WTC11 (cell line): ENCODE measurements at regions not wholly inside any gene's neighbourhood (a gene's known extent, or its start where the extent isn't known, plus 50 kb on each side); places are given as distances from the start of the nearest gene placed in this dataset.

Source experiments
- ATAC-seq: fragments of 200-7000 bp; cut with Tn5 transposase; 2 replicates; pipeline ENCODE4 v1.10.0; 2021; ENCODE audit warnings: mild to moderate bottlenecking, moderate library complexity
- CTCF ChIA-PET: fragments of 300-600 bp; sonication (Branson Sonifier 250); formaldehyde crosslinking; loops from one replicate; lab custom pipeline; 2021; ENCODE audit warnings: antibody characterized with exemption; lab: Charles Lee
- POLR2A ChIA-PET: fragments of 350-600 bp; sonication (Branson Sonifier 250); formaldehyde crosslinking; loops from one replicate; lab custom pipeline; 2021; ENCODE audit warnings: antibody characterized with exemption; lab: Charles Lee
- DNase-seq: peaks from one replicate; pipeline ENCODE4 v3.0.0; 2021; ENCODE audit warnings: low spot score
- H3K27ac Mint-ChIP-seq: 2 replicates; pipeline ENCODE4 v1.8.0; 2021; ENCODE audit warnings: mixed read lengths
- H3K27me3 Mint-ChIP-seq: 2 replicates; pipeline ENCODE4 v1.8.0; 2021; ENCODE audit warnings: low read depth, mild to moderate bottlenecking, moderate library complexity, mixed read lengths
- H3K36me3 Mint-ChIP-seq: 2 replicates; pipeline ENCODE4 v1.8.0; 2021; ENCODE audit warnings: mixed read lengths
- H3K4me1 Mint-ChIP-seq: 2 replicates; pipeline ENCODE4 v1.8.0; 2022; ENCODE audit warnings: mixed read lengths
- H3K4me3 Mint-ChIP-seq: 2 replicates; pipeline ENCODE4 v1.8.0; 2021; ENCODE audit warnings: mild to moderate bottlenecking, moderate library complexity, mixed read lengths
- H3K9me3 Mint-ChIP-seq: 2 replicates; pipeline ENCODE4 v1.8.0; 2021; ENCODE audit warnings: mixed read lengths
- EMX1 ChIP-seq: fragments of 250-450 bp; sonication (Bioruptor Pico); IDR thresholded peaks from 2 replicates; pipeline ENCODE4 v1.8.0; 2021; ENCODE audit warnings: mild to moderate bottlenecking
- ERG ChIP-seq: fragments of 250-450 bp; sonication (Bioruptor Pico); IDR thresholded peaks from 2 replicates; pipeline ENCODE4 v1.8.0; 2021; ENCODE audit warnings: mild to moderate bottlenecking
- ESRRA ChIP-seq: sonication (generic); formaldehyde crosslinking; IDR thresholded peaks from 2 replicates; pipeline ENCODE4 v1.8.1; 2022; ENCODE audit warnings: mild to moderate bottlenecking, missing genetic modification reagents, borderline replicate concordance
- FOXJ3 ChIP-seq: sonication (generic); formaldehyde crosslinking; IDR thresholded peaks from 2 replicates; pipeline ENCODE4 v1.9.0; 2021; ENCODE audit warnings: missing genetic modification reagents, mild to moderate bottlenecking, borderline replicate concordance
- FOXK1 ChIP-seq: sonication (generic); formaldehyde crosslinking; IDR thresholded peaks from 2 replicates; pipeline ENCODE4 v1.8.0; 2022; ENCODE audit warnings: mild to moderate bottlenecking, moderate library complexity, missing genetic modification reagents
- FOXP1 ChIP-seq: sonication (generic); formaldehyde crosslinking; IDR thresholded peaks from 2 replicates; pipeline ENCODE4 v1.8.0; 2022; ENCODE audit warnings: missing genetic modification reagents, mild to moderate bottlenecking, moderate library complexity, borderline replicate concordance
- GABPB1 ChIP-seq: sonication (generic); formaldehyde crosslinking; IDR thresholded peaks from 2 replicates; pipeline ENCODE4 v1.8.1; 2023; ENCODE audit warnings: mild to moderate bottlenecking, missing genetic modification reagents
- GTF2I ChIP-seq: fragments of 250-450 bp; sonication (Bioruptor Pico); conservative IDR thresholded peaks from 2 replicates; pipeline ENCODE4 v1.4.0; 2021; ENCODE audit warnings: mild to moderate bottlenecking
- IRF2 ChIP-seq: sonication (generic); formaldehyde crosslinking; IDR thresholded peaks from 2 replicates; pipeline ENCODE4 v1.8.0; 2022; ENCODE audit warnings: low read depth, missing genetic modification reagents, borderline replicate concordance
- MYBL2 ChIP-seq: sonication (generic); formaldehyde crosslinking; IDR thresholded peaks from 2 replicates; pipeline ENCODE4 v1.8.1; 2023; ENCODE audit warnings: mild to moderate bottlenecking, moderate library complexity, missing genetic modification reagents
- NFE2L1 ChIP-seq: sonication (generic); formaldehyde crosslinking; IDR thresholded peaks from 2 replicates; pipeline ENCODE4 v1.8.1; 2023; ENCODE audit warnings: missing genetic modification reagents
- NFYB ChIP-seq: sonication (generic); formaldehyde crosslinking; conservative IDR thresholded peaks from 2 replicates; pipeline ENCODE4 v1.8.0; 2022; ENCODE audit warnings: low read depth, missing genetic modification reagents
- OVOL2 ChIP-seq: fragments of 250-450 bp; sonication (Bioruptor Pico); IDR thresholded peaks from 2 replicates; pipeline ENCODE4 v1.9.0; 2021; ENCODE audit warnings: mild to moderate bottlenecking, borderline replicate concordance
- PRDM15 ChIP-seq: sonication (generic); formaldehyde crosslinking; IDR thresholded peaks from 2 replicates; pipeline ENCODE4 v1.8.0; 2022; ENCODE audit warnings: missing genetic modification reagents
- PREB ChIP-seq: sonication (generic); formaldehyde crosslinking; IDR thresholded peaks from 2 replicates; pipeline ENCODE4 v1.8.1; 2022; ENCODE audit warnings: mild to moderate bottlenecking, missing genetic modification reagents, moderate library complexity, borderline replicate concordance
- SOX15 ChIP-seq: fragments of 250-450 bp; sonication (Bioruptor Pico); IDR thresholded peaks from 2 replicates; pipeline ENCODE4 v1.9.0; 2021; ENCODE audit warnings: mild to moderate bottlenecking
- TEAD4 ChIP-seq: sonication (generic); formaldehyde crosslinking; IDR thresholded peaks from 2 replicates; pipeline ENCODE4 v1.8.0; 2022; ENCODE audit warnings: mild to moderate bottlenecking, missing genetic modification reagents
- ZNF138 ChIP-seq: sonication (generic); formaldehyde crosslinking; conservative IDR thresholded peaks from 2 replicates; pipeline ENCODE4 v1.8.1; 2022; ENCODE audit warnings: mild to moderate bottlenecking, moderate library complexity, missing genetic modification reagents
- ZNF263 ChIP-seq: sonication (generic); formaldehyde crosslinking; IDR thresholded peaks from 2 replicates; pipeline ENCODE4 v1.8.1; 2022; ENCODE audit warnings: low read depth, mild to moderate bottlenecking, moderate library complexity, missing genetic modification reagents
- ZNF281 ChIP-seq: sonication (generic); formaldehyde crosslinking; IDR thresholded peaks from 2 replicates; pipeline ENCODE4 v1.8.0; 2023; ENCODE audit warnings: mild to moderate bottlenecking, missing genetic modification reagents
- ZNF396 ChIP-seq: fragments of 250-450 bp; sonication (Bioruptor Pico); IDR thresholded peaks from 2 replicates; pipeline ENCODE4 v1.8.0; 2021; ENCODE audit warnings: mild to moderate bottlenecking, moderate library complexity, borderline replicate concordance
- TF ChIP-seq, protein P1 (sequence below): sonication (generic); formaldehyde crosslinking; IDR thresholded peaks from 2 replicates; pipeline ENCODE4 v1.8.1; 2023; ENCODE audit warnings: mild to moderate bottlenecking, moderate library complexity, missing genetic modification reagents
- TF ChIP-seq, protein P2 (sequence below): sonication (generic); formaldehyde crosslinking; IDR thresholded peaks from 2 replicates; pipeline ENCODE4 v1.8.0; 2022; ENCODE audit warnings: mild to moderate bottlenecking, missing genetic modification reagents
- TF ChIP-seq, protein P3 (sequence below): sonication (generic); formaldehyde crosslinking; IDR thresholded peaks from 2 replicates; pipeline ENCODE4 v1.8.0; 2022; ENCODE audit warnings: mild to moderate bottlenecking, missing genetic modification reagents

DNA sequence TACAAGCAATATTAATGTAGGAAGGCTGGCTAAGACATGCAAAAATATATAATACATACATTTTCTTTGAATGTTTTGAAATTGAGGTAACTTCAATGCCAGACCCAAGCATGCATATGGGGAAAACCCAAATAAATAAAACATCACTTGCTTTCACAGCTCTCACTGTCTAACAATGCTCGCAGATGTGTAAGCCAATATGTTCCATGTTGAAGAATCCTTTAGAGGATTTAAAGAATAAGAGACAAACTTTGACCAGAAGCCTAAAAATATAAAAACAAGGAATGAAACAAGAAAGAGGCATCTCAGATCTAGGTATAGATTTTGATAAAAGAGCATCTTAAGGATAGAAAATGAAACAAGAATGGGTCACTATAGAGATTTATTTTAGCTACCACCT is 354.2 kb downstream of the CDH10 start:
- H3K4me1 Mint-ChIP-seq, result no peaks in the 10 kb centered on the region
- DNase-seq (no peak), ATAC-seq (no peak)
- H3K27ac Mint-ChIP-seq, result no peak overlapping the region
- TF ChIP-seq ZNF138 (no peak), EMX1 (CRISPR knock-in tag) (no peak), FOXP1 (CRISPR knock-in tag) (no peak), FOXJ3 (no peak), ESRRA (no peak), GABPB1 (CRISPR knock-in tag) (no peak), MYBL2 (CRISPR knock-in tag) (no peak), FOXK1 (no peak)
- TF ChIP-seq, protein P1, sequence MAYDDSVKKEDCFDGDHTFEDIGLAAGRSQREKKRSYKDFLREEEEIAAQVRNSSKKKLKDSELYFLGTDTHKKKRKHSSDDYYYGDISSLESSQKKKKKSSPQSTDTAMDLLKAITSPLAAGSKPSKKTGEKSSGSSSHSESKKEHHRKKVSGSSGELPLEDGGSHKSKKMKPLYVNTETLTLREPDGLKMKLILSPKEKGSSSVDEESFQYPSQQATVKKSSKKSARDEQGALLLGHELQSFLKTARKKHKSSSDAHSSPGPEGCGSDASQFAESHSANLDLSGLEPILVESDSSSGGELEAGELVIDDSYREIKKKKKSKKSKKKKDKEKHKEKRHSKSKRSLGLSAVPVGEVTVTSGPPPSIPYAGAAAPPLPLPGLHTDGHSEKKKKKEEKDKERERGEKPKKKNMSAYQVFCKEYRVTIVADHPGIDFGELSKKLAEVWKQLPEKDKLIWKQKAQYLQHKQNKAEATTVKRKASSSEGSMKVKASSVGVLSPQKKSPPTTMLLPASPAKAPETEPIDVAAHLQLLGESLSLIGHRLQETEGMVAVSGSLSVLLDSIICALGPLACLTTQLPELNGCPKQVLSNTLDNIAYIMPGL (CRISPR knock-in tag), result no peak
- TF ChIP-seq, protein P2, sequence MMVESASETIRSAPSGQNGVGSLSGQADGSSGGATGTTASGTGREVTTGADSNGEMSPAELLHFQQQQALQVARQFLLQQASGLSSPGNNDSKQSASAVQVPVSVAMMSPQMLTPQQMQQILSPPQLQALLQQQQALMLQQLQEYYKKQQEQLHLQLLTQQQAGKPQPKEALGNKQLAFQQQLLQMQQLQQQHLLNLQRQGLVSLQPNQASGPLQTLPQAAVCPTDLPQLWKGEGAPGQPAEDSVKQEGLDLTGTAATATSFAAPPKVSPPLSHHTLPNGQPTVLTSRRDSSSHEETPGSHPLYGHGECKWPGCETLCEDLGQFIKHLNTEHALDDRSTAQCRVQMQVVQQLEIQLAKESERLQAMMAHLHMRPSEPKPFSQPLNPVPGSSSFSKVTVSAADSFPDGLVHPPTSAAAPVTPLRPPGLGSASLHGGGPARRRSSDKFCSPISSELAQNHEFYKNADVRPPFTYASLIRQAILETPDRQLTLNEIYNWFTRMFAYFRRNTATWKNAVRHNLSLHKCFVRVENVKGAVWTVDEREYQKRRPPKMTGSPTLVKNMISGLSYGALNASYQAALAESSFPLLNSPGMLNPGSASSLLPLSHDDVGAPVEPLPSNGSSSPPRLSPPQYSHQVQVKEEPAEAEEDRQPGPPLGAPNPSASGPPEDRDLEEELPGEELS (CRISPR knock-in tag), result no peak
- no peak overlapping the region for H3K4me3 Mint-ChIP-seq
- H3K27me3 Mint-ChIP-seq, result no peaks in the 10 kb centered on the region; the same call in 1 of the 2 replicates
- H3K9me3 Mint-ChIP-seq, result peaks cover 15% of the 10 kb centered on the region
- H3K36me3 Mint-ChIP-seq, result no peaks in the 10 kb centered on the region
- CTCF ChIA-PET, result no interaction called here
- POLR2A ChIA-PET, result no interaction called here

- no peak for ATAC-seq
- H3K27ac Mint-ChIP-seq, result no peak overlapping the region
- TF ChIP-seq ZNF396 (CRISPR knock-in tag) (no peak), ZNF263 (CRISPR knock-in tag) (no peak), OVOL2 (CRISPR knock-in tag) (no peak), ZNF281 (CRISPR knock-in tag) (no peak), PREB (CRISPR knock-in tag) (no peak), SOX15 (CRISPR knock-in tag) (no peak), PRDM15 (no peak), ERG (CRISPR knock-in tag) (no peak), NFYB (CRISPR knock-in tag) (no peak), FOXK1 (no peak), IRF2 (CRISPR knock-in tag) (no peak), TEAD4 (no peak), NFE2L1 (CRISPR knock-in tag) (no peak), GTF2I (no peak)
- TF ChIP-seq, protein P3, sequence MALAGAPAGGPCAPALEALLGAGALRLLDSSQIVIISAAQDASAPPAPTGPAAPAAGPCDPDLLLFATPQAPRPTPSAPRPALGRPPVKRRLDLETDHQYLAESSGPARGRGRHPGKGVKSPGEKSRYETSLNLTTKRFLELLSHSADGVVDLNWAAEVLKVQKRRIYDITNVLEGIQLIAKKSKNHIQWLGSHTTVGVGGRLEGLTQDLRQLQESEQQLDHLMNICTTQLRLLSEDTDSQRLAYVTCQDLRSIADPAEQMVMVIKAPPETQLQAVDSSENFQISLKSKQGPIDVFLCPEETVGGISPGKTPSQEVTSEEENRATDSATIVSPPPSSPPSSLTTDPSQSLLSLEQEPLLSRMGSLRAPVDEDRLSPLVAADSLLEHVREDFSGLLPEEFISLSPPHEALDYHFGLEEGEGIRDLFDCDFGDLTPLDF, result no peak
- TF ChIP-seq, all 79 proteins: peak for 0
- CTCF ChIA-PET, result no interaction called here
- POLR2A ChIA-PET, result no interaction called here
- no peak overlapping the region for H3K4me3 Mint-ChIP-seq
- H3K36me3 Mint-ChIP-seq, result peaks cover 4% of the 10 kb centered on the region
- H3K4me1 Mint-ChIP-seq, result no peaks in the 10 kb centered on the region
- no peak for DNase-seq
- no peaks in the 10 kb centered on the region; the same call in 1 of the 2 replicates for H3K27me3 Mint-ChIP-seq
- H3K9me3 Mint-ChIP-seq, result peaks cover 21% of the 10 kb centered on the region
These were observed 352.9 kb downstream of the CDH10 start for GRCh38 chr5:24291916-24292315.
